ENCODE measurements at regions not wholly inside any gene's neighbourhood (a gene's known extent, or its start where the extent isn't known, plus 50 kb on each side); places are given as distances from the start of the nearest gene placed in this dataset.

DNA sequence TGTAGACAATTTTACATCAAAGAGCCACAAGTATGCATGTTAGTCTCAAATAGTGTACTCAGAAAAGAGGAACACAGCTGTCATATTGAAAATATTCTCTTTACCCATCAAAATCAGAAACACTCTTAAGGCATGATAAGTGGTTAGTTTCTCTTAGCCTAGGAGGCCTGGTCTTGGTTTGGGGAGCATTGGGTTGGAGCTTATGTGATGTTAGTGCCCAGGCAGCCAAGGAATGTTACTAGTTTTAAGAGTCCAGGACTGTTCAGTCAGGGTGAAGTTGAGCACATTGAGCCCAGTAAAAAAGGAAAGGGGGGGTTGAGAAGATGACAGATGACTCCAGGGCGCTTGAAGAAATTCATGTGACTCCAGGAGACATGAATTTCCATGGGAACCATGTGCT lies 340.6 kb downstream of the HRH4 start:
- ATAC-seq (ENCODE audit: low FRiP score) (no peak), DNase-seq (ENCODE audit: low spot score) (no peak)

DNA sequence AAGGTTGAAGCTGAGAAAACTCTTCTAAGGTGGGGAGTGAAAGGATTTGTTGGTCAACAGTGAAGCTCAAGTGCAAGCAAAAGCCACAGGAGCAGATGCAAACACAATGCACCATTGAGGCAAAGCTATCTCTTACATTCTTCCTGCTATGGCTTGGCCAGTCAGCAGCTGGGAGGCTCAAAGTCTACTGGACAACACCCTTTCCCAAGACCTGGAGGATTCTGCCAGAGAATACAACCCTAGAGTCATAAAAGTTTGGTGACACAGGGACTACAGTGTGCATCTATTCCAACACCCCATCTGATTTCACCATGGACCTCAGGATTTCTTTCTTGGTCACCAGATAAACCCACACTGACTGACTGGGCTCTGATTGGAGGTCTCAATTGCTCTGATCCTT lies 342.0 kb downstream of the HRH4 start:
- DNase-seq (ENCODE audit: low spot score) (no peak), ATAC-seq (ENCODE audit: low FRiP score) (no peak)
- TF ChIP-seq, protein P1, sequence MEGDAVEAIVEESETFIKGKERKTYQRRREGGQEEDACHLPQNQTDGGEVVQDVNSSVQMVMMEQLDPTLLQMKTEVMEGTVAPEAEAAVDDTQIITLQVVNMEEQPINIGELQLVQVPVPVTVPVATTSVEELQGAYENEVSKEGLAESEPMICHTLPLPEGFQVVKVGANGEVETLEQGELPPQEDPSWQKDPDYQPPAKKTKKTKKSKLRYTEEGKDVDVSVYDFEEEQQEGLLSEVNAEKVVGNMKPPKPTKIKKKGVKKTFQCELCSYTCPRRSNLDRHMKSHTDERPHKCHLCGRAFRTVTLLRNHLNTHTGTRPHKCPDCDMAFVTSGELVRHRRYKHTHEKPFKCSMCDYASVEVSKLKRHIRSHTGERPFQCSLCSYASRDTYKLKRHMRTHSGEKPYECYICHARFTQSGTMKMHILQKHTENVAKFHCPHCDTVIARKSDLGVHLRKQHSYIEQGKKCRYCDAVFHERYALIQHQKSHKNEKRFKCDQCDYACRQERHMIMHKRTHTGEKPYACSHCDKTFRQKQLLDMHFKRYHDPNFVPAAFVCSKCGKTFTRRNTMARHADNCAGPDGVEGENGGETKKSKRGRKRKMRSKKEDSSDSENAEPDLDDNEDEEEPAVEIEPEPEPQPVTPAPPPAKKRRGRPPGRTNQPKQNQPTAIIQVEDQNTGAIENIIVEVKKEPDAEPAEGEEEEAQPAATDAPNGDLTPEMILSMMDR (IDR thresholded peaks at IDR 0.05) = no peak

More for the DNA sequence above, 340.6 kb downstream of the HRH4 start:
- TF ChIP-seq, protein P1 (IDR thresholded peaks at IDR 0.05) = no peak

DNA sequence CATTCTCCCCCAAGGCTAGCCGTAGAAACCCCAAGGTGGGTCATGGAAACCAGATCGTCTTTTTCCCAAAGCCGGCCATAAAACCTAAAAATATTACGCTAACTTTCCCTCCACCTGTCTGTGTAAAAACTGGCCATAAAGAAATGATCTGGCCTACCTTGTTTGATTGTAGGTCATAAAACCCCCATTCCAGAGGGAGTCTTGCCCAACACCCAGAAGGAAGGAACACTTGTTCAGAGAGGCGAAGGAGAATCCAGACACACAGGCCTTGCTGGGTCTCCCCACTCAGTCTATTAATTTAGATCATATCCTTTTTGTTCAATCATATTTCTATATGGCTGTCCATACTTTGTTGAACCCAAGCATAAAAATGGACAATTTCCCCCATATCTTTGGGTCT lies 344.7 kb downstream of the HRH4 start:
- TF ChIP-seq, protein P1 (IDR thresholded peaks at IDR 0.05) = no peak
- ATAC-seq (ENCODE audit: low FRiP score) = no peak
- no peak for DNase-seq (ENCODE audit: low spot score)

DNA sequence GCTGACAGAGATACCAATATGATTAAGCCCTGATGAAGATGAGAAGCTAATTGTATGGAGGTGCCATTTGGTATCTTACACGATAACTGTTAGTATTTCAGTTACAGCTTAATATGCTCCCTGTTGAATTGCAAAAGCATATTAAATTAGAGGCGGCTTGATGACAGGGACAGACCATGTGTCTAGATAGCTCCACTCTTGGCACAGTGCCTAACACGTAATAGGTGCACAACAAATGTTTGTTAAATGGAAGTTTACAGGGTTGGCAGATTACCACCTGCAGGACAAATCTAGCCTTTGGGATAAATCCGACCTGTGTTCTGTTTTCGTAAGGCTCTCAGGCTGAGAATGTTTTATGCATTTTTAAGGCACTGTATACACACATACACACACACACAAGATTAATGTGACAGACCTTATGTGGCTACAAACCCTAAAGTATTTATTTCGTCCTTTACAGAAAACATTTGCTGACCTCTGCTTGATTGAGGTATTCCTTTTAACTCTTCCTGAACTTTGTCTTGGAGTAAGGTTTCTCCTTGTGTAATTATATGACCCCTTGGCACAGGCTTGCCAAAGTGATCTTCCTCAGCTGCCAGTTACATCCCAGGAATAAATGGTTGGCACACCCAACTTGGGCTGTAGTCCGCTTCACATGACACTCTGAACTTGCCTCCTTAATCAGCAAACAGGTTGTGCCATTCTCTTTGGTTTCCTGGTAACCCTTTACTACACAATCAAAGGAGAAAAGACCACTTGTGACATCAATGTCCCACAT lies 348.9 kb downstream of the HRH4 start:
- ATAC-seq (ENCODE audit: low FRiP score) (no peak), DNase-seq (ENCODE audit: low spot score) (no peak)

DNA sequence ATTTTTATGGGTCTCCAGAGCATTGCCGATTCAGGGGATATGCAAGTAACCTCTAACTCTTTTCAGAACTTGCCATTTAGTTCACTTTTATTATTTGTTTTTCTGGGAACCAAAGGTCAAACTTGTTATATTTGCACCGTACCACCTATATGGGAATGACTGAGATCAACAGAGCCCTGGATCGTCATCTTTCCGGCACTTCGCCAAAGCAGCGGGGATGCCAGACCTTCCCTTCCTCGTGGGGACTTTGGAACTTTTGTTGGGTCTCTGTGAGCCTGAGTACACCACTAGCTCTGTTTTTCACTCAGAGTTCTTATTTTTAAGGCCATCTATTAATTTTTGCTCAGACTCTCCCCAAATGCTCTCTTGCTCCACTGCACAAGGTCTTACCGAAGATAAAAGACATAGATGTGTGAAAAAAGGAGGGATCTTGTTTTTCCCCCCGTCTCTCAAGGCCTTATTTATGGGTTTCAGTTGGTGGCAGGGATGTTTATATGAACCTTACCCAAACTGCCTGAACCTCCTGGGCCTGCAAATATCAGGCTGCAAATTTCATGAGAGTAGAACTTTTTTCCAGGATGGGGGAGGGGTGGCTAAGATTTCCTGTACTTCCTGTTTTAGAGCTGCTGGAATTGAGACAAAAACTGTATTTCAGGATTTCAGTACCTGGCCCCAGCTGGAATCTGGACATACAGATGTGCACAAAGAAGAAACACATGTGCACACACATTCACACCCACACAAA lies 350.3 kb downstream of the HRH4 start:
- TF ChIP-seq, protein P1 (IDR thresholded peaks at IDR 0.05) = no peak
- DNase-seq (ENCODE audit: low spot score) = no peak

More for the DNA sequence above, 348.9 kb downstream of the HRH4 start:
- TF ChIP-seq, protein P1 (IDR thresholded peaks at IDR 0.05) = no peak

DNA sequence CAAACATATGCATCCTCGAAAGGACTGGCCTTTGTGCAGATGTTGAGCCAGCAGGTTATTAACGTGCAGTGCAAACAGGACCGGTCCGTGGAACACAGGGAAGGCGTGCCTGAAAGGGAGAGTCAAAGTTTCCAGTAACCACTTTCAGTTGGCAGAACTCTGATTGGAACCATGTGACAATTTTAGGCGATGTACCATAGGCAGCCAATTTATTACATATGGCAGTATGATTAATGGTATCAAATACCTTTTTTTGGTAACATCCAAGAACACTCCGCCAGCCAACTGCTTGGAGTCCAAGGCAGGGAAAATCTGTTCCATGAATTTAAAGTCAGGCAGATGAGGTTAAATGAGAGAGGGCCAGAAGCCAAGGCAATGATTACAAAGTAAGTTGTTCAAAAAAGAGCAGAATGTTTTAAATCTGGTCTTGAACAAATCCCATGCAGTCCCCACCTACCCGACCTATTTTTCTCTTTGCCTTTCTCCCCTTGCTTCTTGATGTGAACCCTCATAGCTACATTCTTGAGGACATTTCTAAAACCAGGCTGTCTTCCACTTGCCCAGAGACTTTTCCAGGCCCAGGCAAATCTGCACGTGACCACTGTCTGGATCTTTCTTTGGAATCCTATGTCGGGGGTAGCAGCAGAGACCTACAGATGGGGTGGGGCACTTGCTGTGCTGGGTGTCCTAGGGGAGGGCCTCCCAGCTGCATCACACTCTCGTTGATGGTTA lies 351.7 kb downstream of the HRH4 start:
- TF ChIP-seq, protein P1 (IDR thresholded peaks at IDR 0.05) = no peak
- ATAC-seq (ENCODE audit: low FRiP score) (no peak), DNase-seq (ENCODE audit: low spot score) (no peak)

More for the DNA sequence above, 350.3 kb downstream of the HRH4 start:
- ATAC-seq (ENCODE audit: low FRiP score) = no peak
